NCI-H1092 (cell line): ENCODE measurements at regions not wholly inside any gene's neighbourhood (a gene's known extent, or its start where the extent isn't known, plus 50 kb on each side); places are given as distances from the start of the nearest gene placed in this dataset.

Experiments used
- DNase-seq: peaks from one replicate; lab custom pipeline; 2025; lab: John Stamatoyannopoulos, UW

DNA sequence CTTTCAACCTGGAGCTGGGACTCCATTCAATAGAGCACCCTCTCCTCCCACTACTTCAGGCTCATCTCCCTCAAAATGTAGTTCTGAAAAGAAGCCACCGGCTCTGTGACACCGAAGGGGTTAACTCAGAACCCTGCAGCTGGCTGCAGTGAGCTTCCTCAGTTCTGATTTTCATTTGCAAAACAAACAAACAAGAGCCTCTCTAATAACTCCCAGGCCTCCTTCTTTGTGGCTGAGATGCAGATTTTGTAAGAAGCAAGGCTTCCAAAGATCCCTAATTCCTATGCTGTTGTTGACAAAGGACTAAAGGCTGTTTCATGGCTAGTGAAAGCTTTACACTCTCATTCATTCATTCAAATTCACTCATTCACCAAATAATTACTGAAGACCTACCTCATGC is 333.4 kb upstream of the TBX3 start:
- no peak for DNase-seq

GRCh38 chr12:115013236-115013981 is 329.4 kb upstream of the TBX3 start:
- DNase-seq: no peak

- no peak for DNase-seq
These were observed 328.9 kb upstream of the TBX3 start for GRCh38 chr12:115012861-115013235.

GRCh38 chr12:115011703-115012102 is 327.7 kb upstream of the TBX3 start:
- no peak for DNase-seq

DNA sequence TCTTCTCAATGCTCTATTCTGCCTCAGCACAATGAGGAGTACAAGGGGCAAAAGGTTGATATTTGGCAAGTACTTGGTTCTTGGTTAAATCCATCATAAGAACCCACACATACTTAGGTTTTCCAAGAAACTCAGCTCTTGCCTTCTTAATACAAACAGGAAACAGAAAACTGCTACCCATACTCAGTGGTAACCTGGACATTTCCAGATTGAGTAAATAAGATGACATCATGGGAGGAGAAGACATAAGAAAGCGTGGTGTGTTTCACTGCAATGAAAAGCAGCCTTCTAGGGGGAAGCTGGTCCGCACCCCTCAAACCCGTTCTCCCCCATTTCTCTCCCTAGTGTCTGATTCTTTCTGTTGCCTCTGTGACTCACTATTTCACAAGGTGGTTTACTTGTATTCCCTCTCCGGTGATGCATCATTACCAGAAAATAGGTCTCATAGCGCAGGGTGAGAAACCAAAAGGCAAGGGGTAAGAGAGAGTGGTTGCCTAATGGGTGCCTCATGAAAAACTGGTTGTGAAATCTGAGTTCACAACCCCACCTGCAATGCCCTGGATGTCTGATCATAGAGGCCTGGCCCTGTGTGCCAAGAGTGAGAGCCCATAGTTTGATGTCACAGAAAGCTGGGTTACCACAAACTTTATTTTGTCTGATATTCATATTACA is 326.5 kb upstream of the TBX3 start:
- DNase-seq: no peak

DNA sequence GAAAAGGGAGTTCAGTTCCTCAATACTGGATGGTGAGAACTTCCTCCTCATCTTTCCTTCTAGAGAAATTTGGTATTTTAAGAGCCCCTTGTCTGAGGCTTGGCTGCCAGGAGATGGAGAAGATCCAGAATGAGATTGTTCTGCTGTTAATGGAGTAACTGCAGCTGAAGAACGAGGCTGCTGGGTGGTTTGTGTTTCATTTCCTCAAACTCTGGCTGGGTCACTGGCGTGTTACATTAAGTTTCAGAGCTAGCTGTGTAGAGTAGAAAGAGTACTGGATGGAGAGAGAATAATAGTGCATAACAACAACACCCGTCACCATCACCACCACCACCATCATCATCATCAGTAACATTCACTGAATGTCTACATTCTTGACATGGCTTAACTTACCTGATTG is 325.0 kb upstream of the TBX3 start:
- no peak for DNase-seq

DNA sequence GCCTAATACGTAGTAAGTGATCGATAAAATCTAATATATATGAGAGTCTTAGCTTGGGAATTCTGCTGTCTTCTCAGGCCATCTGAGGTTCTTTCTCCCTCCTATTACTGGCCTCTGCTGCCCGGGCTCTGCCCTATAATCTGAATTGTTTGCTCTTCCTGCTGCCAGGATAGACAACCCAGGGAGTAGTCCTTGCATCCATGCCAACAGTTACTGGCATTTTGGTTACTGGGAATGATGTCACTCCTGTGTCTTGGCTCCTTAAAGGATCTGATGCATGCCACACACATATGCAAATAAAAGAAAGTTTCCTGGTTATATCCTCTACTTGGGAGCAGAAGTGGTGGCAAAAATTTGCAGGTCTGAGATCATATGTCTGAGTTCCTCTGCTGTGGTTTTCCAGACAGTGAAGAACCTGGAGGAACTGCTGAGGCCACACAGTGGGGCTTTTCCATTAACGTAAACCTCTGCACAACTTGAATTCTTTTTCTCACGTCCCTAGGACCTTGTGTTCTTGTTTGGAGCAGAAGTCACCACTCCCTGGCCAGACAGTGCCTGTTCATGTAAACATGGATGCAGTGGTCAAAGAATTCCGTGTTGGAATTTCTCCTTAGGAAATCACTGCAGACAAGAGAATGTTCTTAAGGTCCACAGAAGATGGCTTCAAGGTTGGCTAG is 320.6 kb upstream of the TBX3 start:
- DNase-seq: no peak

DNA sequence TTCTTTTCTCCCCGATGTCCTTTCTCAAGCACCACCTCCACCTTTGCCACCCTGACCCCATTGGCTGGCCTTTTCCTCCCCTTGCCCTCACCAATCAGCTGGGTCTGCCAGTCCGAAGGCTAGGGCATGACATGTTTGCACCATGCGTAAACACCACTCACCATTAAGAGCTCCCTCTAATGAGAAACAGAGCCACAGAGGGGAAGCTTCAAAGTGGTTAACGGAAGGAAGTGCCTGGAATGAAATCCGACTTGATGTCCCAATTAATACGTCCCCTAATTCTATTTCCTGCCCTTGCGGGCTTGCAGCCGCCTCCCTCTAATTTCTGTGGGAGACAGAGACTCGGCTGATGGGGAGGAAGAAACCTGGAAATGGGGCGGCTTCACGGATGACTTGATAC is 318.5 kb upstream of the TBX3 start:
- no peak for DNase-seq

DNA sequence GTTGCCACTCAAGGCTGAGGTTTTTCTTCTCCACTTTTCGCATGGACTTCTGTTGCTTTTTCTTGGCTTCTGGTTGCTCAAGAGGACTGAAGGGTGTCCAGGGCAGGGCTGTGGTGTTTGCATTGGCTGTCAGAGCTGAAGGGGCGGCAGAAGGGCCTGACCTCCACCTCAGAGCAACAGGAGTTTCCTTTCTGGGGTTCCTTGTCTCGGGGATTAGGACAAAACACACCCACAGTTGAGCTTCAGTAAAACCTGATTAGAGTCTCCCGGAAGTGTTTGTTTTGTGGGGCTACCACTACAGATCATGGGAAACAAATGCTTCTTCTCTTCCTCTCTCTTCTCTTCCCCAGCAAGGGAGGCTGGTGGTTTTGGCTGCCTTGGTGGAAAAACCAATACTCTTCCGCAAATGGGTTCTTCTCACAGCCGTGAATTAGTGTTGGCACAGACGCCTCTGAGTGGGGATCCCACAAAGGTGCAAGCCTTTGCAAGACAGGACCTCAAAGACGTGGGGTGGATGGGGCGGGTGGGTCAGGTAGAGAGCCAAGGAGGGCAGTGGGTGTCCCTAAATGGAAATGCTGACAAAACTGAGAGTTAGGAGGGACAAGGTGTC is 317.7 kb upstream of the TBX3 start:
- no peak for DNase-seq

GRCh38 chr12:115000038-115000437 is 316.1 kb upstream of the TBX3 start:
- DNase-seq: no peak

DNA sequence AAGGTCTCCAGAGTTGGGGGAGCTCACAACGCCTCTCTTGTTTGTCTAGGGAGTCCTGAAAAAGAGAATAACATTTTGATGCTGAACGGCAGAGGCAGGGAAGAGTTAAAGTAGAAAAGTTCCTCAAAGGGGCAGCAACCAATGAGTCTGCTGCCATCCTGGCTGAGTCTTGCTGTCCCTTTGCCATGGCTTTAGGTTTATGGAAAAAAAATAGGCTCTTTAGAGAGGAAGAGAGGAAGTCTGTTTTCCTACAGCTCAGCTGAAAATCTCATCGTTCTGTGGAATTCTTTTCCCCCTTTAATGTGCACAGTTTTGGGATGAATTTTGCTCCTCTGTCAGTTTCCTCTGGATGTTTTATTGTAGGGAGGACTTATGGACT is 314.8 kb upstream of the TBX3 start:
- no peak for DNase-seq

GRCh38 chr12:114998118-114998749 is 314.3 kb upstream of the TBX3 start:
- DNase-seq: no peak

DNA sequence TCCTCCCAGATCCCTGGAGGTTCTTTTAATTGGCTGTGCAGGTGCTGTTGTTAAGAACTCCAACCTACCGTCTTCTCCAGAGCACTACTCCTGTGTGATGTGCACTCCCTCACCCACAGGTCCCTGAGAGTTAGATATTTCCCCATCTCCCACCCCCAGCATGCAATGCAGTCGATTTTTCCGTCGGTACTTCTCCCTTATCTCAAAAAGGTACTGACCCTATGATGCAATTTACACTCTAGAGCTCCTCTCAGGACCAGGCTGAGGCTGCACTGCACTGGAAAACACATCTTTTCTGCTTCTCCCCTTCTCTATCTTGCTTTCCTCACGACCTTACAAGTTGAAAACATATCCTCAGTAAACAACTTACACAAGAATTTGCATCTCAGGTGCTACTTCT is 312.4 kb upstream of the TBX3 start:
- DNase-seq: no peak

DNA sequence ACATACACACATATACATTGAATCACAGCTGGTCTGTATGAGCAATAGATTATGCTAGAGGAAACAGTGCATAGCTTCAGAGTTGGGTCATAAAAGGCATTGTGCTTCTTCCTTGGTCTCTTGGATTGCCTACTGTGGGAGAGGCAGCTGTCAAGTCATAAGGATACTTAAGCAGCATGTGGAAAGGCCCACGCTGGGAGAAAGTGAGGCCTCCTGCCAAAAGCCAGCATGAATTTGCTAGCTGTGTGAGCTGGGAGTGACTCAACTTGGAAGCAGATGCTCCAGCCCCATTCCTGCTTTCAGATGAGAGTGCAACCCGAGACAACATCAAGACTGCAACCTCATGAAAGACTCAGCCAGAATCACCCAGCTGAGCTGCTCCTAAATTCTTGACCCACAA is 311.9 kb upstream of the TBX3 start:
- DNase-seq: no peak

DNA sequence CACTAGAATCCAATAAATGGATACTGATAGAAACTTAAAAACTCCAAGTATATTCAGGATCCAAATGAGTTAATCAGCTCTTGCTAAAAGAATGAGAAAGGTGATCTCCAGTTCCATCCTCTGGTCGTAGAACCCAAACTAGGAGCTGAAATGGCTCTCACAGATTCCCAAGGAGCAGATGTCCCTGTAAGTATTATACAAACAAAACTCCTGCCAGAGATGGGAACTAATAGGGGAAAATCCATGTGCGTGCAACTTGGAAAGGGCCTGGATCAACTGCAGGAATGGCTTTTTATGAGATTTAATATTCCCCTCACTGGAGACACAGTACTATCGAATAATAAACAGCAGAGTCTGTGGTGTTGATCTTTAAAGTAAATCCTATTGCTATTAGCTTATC is 309.2 kb upstream of the TBX3 start:
- DNase-seq: no peak

DNA sequence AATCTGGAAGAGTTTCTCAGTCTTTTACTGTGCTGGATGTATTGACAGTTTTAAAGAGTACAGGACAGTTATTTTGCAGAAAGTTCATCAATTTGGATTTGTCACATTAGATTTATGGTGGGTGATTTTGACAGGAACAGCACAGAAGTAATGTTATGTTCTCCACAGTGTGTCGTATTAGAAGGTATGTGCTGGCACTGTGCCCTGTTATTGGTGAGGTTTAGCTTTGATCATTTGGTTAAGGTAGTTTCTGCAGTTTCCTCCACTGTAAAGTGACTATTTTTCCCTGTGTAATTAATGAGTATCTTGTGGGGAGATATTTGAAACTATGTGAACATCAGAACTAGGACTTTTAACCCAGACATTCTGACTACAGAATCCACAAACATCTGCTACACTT is 308.5 kb upstream of the TBX3 start:
- DNase-seq: no peak

DNA sequence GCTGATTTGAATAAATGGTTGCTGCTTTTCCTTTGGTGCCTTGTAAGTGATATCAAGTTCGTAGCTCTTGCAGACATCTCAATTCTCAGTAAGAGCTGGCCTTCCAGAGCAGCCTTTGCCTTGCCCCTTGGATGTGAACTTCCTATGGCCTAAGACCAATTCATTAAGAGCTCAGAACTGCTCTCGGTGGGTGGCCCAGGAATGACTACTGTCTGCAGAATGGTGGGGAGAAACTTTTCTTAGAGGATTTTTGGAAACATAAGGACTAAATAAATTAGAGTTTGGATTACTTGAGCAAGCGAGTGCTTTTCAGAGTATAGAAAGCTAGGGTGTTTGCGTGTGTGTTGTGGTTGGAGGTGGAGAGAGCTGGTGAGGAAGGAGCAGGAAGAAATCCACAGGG is 306.4 kb upstream of the TBX3 start:
- no peak for DNase-seq

GRCh38 chr12:114986849-114987248 is 302.9 kb upstream of the TBX3 start:
- no peak for DNase-seq

DNA sequence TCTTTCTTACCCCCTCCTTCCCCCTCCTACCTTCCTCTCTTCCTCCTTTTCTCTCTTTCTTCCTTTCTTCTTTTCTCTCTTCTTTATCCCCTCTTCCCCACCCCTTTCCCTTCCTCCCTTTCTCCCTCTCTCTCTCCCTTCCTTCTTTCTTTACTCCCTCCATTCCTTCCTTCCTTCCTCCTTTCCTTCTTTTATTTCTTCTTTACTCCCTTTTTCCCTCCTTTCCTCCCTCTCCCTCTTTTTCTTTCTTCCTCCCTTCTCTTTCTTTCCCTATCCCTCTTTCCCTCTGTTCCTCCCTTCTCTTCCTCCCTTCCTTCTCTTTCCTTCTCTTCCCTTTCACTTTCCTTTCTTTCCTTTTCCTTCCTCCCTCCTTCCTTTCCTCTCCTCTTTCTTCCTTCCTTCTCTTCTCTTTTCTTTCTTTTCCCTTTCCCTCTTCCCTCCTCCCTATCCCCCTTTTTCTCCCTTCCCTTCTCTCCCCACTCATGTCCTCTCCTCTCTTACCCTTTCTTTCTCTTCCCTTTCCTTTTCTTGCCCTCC is 302.3 kb upstream of the TBX3 start:
- no peak for DNase-seq

- DNase-seq: no peak
These were observed 300.7 kb upstream of the TBX3 start for GRCh38 chr12:114984634-114985061.

DNA sequence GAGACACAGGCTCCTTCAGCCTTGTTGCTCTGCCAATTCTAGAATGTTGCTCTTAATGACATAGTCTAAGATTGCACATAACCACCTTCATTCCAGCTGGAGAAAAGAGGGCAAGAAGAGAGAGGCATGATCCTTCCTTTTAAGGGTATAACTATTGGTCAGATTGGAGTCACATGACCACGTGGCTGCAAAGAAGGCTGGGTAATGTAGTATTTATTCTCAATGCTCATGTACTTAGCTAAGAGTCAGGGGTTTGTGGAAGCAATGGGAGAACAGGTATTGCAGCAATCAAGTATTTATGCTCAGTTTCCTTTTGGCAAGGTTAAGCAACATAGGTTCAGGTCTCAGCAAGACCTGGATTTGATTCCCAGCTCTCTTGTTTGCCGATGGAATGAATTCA is 298.8 kb upstream of the TBX3 start:
- DNase-seq: no peak

GRCh38 chr12:114981036-114981435 is 297.1 kb upstream of the TBX3 start:
- DNase-seq: no peak
